T-helper 1 cell (primary cell): ENCODE measurements at regions not wholly inside any gene's neighbourhood (a gene's known extent, or its start where the extent isn't known, plus 50 kb on each side); places are given as distances from the start of the nearest gene placed in this dataset.
"Not testable (repeated sequence)": the region's sequence is repeated elsewhere in the genome, so short reads cannot be mapped to it uniquely, and the experiment has no call there.

ENCODE experiments used
- DNase-seq, 5 donors: peaks; one replicate each; pipeline ENCODE4 v3.0.0-alpha.2; 2012 to 2020

- DNase-seq, result no peak
These were observed 909.2 kb upstream of the LRRN3 start for GRCh38 chr7:110181768-110182167.

DNA sequence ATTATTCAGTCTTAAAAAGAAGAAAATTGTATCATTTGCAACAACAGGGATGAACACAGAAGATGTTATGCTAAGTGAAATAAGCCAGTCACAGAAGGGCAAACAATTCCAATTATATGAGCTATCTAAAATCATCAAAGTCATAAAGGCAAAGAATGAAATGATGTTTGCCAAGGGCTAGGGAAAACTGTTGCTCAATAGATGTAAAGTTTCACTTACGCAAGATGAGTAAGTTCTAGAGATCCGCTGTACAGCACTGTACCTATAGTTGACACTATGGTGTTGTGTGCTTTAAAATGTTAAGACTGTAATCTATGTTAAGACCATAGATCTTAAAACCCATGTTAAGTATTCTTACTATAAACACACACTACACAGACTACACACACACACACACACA, 904.6 kb upstream of the LRRN3 start:
- DNase-seq, result no peak

DNA sequence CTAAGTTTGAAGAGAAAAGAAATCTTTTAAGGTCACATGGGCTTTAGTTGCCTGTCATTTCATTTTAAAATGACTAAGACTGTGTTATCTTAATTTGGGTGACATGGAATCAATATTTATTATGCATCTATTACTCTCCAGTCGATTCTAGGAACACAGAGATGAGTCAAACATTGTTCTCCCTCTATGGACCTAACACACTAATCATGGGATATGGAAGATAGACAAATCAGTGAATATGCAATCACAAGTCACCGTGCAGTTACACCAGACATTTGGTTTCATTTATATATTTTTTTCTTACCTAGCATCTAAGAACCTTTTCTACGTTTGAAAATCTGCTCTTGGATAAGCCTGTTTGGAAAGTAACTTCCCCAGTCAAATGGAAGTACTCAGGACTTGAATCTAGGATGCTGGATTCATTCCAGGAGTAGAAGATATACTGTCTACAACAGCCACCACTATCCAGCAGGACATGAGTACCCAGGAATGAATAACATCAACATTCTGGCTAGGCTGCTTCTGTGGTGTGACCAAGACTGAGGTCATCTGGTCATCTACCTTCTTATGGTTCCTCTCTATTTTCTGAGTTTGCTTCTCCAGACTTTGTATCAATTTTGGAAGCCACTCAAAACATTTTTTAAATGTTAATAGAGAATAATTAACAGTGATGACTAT, 902.9 kb upstream of the LRRN3 start:
- DNase-seq, result no peak

GRCh38 chr7:110204527-110204926, 886.4 kb upstream of the LRRN3 start:
- DNase-seq, result no peak

DNA sequence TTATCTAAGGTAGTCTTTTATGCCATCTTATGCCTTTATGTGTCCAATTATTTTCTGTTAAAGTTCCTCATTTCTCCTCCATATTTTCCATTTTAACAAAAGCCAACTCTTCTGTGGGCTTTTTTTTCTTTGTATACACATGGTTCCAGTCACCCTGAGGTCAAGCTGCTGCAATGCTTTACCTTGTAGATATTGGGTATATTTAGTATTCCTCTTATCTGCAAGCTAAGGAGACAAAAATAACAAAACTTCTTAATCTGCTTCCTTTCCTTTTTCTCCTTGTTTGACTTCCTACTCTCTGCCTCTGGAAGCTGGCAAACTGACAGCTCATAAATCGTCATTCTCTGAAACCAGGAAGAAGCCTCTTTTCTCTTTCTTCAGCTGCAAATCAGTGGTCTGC, 885.0 kb upstream of the LRRN3 start:
- DNase-seq, result no peak

DNA sequence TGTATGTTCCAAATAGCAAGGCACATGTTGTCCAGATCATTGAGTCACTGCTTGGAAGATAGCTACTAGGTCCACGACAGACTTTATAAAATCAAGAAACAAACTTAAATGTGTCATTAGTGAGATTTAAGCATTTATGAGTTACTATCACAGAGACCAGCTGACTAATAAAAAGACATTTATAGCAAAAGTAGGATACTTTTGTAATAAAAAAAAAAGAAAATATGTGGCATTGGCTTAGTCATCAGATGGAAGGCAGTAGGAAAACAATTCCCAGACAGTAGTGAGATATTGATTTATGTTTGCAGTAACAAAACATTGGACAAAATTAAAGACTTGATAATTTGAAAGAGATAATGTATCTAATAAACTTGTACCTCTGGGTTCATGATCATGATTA, 881.0 kb upstream of the LRRN3 start:
- no peak for DNase-seq

DNA sequence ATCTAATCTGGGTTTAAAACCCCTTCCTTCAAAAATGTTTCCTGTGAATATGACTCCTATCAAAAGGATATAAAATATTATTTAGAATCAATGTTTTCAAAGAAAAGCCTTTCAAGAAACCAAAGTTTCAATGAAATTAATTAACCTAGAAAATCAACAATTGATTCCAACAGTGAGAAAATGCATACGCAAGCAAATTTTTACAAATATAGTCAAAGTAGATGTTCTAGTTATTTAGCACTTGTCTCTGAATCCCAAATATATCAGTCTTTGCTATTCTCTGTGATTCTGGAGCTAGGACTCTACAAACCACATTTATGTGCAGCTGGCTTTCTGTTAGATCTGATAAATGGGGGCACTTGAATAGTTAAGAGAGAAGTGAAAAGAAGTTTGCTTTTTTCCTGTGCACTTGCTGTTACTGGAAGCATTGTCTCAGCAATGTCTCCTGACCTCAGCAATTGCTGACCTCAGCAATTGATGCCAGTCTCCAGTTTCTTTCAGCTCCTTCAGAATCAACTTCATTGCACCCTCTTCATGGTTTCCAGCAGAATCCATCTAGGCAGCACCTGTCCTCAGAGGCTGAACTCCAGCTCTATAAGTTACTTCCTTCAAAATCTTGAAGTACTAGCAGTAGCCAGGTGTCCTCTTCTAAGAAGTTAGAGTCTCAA, 879.9 kb upstream of the LRRN3 start:
- no peak for DNase-seq

DNA sequence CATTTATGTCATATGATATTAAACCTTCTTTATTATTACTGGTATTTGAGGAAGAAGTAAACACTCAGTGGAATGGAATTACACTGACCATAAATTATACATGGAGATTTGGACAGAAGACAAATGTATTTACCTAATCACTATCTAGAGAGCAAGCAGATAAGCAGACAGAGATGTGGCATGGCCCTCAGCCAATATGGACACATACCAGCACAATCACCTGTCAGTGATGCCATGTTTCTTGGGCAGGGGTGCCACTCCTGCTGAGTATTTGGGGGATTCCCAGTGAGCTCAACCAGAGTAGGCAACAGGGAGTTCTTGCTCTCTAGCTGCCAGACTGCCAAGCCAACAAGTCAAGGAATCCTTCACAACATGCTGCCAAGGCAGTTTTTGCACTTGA, 866.3 kb upstream of the LRRN3 start:
- no peak for DNase-seq

GRCh38 chr7:110246118-110246517, 844.8 kb upstream of the LRRN3 start:
- no peak for DNase-seq

DNA sequence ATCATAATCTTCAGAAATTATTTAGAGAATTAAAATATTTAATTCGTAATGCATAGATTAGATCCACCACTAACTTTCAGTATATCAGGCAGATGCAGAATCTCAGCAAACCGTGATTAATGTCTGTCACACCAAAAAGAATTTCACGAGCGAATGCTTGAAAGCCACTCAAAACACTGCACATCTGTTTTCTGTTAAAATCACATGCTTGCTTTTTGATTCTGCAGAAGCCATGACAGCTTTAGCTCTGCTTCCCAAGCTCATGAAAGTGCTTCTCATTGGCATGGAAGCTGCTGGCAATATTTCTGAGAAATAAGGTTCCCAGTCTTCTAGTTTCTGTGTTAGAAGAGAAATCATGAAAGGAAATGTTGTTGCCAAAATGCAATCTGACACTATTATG, 837.8 kb upstream of the LRRN3 start:
- no peak for DNase-seq

DNA sequence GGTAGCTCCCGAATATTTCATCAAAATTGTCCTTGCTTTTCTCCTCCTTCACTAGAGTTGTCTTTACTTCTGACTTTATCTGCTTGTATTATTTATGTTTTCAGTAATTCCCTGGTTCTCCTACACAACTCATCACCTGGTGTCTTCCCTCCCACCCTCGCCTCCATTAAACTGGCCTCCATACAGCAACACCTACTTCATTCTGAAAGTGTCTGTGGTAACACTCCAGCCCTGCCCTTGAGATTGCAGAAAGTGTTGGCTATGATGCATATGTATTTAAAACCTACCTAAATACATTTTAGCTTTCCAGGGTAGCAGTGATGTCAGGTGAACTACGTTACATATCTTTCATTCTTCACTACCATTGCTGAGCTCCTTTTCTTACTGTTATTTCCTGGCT, 833.3 kb upstream of the LRRN3 start:
- DNase-seq, result no peak

GRCh38 chr7:110262251-110262650, 828.7 kb upstream of the LRRN3 start:
- no peak for DNase-seq

DNA sequence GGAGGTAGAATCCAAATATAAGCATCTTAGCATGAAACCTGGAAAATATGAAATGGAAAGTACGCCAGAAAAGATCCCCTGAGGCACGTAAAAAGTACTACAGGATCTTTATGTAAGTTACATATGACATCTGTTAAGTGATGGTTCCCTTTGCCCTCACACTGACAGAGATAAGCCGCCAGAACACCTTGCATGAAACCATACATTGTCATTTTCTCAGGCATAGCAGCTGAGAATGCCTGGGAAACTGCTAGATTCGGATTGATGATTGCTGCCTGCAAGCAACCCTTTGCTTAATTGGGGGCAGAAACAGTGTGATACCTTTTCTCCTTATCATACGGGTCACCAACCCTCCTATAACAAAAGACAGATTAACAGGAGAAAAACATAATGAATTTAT, 826.6 kb upstream of the LRRN3 start:
- DNase-seq, result no peak

- DNase-seq, result no peak
These were observed 809.6 kb upstream of the LRRN3 start for GRCh38 chr7:110281362-110281761.

DNA sequence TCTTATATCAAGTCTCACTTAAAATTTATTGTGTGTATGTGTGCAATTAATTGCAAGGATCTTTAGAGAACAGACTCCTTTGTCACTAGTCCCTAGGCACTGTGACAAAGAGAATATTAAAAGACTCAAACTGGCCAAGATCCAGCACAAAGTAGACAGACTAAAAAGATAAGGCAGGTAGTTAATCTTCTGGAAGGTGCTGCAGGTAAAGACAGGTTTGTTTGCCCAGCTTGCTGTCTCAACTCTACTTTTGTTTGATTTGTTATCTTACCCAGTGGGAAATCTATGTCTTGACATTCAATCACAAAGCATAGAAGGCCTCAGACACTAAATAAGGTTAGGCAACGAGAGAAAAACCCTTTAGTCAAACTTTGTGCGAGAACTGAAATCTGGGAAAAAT, 807.9 kb upstream of the LRRN3 start:
- DNase-seq, result no peak

DNA sequence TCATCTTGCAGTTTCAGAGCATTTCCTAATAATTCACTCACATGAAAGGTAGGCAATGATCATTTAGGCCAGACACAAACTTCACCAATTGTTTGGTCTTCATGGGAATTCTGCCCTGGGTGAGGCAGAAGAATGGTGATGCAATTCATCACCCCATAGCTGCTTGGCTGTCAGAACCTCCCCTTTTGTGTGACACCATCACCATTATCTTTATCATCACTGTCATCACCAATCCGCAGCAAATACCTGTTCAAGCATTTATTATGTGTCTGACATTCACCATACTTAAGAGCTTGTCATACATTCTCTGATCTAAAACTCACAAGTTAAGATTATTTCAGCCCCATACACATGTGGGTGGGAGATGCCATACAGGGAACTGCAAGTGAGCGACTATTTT, 799.5 kb upstream of the LRRN3 start:
- DNase-seq, result no peak

DNA sequence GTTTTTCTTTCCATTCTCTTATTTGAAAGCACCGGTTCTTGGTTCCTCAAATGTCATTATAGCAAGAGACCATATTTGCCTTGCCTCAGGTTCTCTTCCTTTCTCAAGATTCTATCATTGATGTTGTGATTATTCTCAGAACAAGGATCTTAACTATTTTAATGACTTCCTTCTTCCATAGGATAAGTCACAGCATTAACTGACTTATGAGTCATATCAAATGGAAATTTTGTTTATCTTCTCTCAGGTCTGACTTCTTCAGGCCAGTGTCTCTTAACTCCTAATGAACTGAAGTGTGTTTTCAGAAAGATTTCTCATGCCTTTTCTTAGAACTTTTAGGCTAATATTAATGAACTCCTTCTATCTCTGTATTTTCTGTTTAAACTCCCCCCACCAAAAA, 794.6 kb upstream of the LRRN3 start:
- DNase-seq, result no peak

GRCh38 chr7:110307776-110308175, 783.2 kb upstream of the LRRN3 start:
- DNase-seq, result no peak

DNA sequence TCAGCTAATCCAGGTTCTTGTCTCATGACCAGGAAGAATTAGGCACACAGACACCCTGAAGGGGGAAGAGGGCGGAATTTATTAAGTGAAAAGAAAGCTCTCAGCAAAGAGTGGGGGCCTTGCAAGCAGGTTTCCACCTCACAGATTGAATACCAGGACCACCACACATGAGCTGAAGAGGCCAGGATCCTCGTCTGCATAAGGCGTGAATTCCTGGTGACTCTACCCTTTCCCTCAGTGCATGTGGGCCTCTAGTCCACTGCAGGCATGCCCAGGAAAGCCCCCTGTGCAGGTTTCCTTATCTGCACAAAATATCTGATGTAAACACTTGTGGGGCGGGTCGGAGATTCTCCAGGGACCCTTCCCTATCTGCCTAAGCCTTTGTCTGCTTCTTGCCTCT, 782.1 kb upstream of the LRRN3 start:
- DNase-seq, result no peak

GRCh38 chr7:110309941-110310340, 781.0 kb upstream of the LRRN3 start:
- DNase-seq, result no peak

GRCh38 chr7:110311556-110311955, 779.4 kb upstream of the LRRN3 start:
- DNase-seq, result no peak

- DNase-seq, result no peak
These were observed 773.2 kb upstream of the LRRN3 start for GRCh38 chr7:110317541-110318265.

DNA sequence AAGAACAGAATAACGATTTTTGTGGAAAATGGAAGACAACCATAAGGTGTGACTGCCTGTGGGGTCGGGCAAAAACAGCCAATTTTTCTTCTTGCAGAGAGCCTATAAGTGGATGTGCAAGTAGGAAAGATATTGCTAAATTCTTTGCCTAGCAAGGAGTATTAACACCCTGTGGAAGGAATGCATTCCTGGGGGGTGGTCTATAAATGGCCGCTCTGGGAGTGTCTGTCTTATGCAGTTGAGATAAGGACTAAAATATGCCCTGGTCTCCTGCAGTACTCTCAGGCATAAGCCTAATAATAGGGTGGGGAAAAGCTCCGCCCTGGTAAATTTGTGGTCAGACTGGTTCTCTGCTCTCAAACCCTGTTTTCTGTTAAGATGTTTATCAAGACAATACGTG, 770.6 kb upstream of the LRRN3 start:
- not testable (repeated sequence) for DNase-seq

- DNase-seq, result no peak
These were observed 768.1 kb upstream of the LRRN3 start for GRCh38 chr7:110322796-110323195.
